Left forelimb (tissue), 1 donor: ENCODE measurements at regions not wholly inside any gene's neighbourhood (a gene's known extent, or its start where the extent isn't known, plus 50 kb on each side); places are given as distances from the start of the nearest gene placed in this dataset.

Experiments
- DNase-seq: peaks from one replicate; pipeline ENCODE4 v3.0.0-alpha.2; 2018; ENCODE audit warnings: low spot score

- DNase-seq: no peak
These were observed 444.2 kb downstream of the GRIA2 start for GRCh38 chr4:157664726-157665125.

DNA sequence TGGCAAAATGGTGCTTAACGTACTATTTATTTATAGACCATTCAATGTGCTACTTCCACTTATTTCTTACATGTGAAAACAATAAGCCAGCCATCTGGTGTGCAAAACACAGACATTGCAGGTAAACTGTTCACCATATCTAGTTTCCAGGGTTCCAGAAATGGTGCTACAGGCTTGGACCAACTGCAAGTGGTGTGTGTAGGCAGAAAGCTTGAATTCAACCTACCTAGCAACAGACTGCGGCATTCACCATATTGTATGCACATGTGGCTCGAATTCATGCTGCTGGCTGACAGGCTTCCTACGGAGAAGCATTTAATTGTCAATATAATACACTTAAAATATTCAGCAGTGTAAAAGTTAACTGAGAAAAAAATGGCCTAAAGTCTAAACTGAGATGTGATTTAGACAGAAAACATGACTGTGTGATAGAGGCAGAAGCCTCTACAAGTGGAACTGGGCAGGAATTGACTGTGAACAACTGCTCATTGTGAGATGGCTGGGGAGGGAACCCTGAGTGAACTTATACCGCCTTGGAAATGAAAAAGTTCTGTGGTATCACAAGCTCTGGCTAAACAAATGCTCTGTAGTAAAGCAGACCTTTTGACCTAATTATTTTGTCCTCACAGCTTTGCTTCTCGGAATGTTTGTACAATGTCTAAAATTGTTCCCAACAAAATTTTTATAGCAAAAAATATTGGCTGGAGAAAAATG is 434.7 kb downstream of the GRIA2 start:
- no peak for DNase-seq

DNA sequence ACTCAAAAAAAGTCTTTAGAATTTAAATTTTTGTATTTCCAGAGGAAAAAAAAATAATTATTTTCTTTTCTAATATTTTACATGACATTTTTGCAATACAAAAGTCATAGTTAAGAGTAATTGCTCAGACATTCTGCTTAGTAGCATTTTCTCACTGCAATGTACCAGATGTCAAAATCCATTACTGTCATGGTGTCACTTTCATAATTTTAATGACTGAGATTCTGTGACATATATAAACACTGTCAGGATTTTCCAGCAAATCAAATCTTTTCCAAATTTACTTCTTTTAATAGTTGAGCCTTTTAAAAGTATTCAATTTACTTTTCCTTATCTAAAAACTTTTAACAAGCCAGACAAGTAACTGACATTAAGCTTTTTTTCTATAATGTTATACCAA is 422.7 kb downstream of the GRIA2 start:
- no peak for DNase-seq

DNA sequence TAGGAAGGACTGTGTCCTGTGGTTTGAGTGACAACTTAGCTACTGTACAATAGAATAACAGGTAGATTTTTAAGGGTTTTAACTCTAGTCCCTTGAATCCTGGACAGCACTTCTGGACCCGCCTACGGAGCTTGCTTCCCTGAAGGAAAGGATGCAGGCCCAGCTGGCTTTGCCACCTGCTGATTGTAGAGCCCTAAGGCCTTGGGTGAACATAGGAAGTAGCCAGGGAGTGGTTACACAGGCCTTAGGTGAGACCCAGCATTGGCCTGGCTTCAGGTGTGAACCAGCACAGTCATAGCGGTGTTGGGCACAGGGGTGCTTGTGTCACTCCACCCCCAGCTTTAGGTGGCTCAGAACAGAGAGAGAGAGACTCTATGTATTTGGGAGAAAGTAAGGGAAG is 413.5 kb downstream of the GRIA2 start:
- DNase-seq: no peak

- DNase-seq: no peak
These were observed 396.4 kb downstream of the GRIA2 start for GRCh38 chr4:157616741-157617472.

GRCh38 chr4:157607996-157608395 is 387.5 kb downstream of the GRIA2 start:
- DNase-seq: no peak

DNA sequence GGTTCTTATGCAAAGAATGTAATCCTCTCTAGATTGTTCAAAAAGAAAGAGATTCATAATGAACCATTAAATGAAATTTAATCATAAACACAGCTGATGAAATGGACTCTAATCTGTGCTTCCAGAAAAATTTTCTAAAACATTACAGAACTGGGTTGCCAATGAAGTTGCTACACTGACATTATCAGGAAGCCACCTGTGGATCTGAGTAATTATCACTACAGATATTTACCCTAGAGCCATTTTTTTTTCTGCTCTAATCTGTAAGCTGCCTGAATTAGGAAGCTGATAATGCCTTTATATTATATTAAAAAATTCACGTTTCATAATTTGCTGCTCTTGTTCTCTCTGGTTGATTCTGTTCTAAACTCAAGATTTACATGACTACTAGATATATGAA is 380.1 kb downstream of the GRIA2 start:
- DNase-seq: no peak

DNA sequence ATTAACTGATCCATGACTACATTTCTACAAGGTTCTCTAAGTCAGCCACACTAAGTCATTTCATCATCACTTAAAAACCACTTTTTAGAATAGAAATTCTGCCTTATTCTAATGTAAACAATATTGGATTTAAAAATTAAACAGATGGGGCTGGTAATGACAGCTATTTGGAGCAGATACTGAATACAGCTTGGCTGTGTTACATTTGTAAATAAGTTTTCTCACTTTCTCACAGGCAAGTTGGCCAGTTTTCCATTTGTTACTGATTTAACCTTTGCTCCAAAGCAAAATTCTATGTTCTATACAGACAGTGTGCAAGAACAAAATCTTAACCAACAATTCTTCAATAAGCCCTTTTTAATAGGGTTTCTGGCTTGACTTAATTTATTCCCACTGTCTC is 370.7 kb downstream of the GRIA2 start:
- no peak for DNase-seq

- no peak for DNase-seq
These were observed 370.2 kb downstream of the GRIA2 start for GRCh38 chr4:157590679-157591078.

DNA sequence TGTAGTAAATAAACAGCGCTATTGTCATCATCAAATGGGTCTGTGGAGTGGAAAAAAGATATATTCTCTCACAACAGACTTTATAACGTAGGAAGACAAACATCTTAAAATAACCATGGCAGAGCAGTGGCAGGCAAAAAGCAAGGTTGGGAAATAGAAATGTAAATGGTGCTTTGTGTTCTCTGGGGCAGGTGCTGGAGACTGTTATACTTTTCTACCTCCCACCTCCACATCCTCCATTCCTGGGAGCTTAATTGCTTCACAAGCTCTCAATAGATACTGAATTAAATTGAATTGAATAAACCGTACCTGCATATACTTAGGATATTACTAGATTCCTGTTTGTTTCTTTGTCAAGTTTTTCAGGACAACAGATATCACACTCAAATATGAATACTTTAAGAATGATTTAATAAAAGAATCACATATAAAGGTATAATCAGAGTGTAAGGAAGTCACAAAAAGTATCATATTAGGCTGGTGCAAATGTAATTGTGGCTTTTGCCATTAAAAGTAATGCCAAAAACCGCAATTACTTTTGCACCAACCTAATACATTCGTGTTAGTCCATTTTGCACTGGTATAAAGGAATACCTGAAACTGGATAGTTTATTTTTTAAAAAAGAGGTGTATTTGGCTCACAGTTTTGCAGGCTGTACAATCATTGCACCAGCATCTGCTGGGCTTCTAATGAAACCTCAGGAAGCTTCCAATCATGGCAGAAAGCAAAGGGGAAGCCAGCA is 367.3 kb downstream of the GRIA2 start:
- no peak for DNase-seq

DNA sequence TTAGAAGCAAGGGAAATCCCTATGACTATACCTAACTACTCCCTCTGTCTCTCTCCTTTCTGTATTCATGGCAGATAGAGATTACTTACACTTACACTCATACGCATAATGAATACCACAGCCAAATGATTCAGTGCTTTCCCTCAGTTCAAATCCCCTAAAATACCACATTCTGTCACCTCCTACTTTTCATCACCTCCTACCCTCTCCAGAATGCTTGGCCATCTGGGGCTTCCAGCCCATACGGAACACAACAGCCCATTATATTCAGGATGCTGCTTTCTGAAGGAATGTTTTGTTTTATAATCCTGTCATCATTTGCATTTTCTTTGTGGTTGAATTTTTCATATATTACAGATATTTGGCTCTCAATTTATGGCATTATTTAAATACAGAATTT is 361.6 kb downstream of the GRIA2 start:
- DNase-seq: no peak

- DNase-seq: no peak
These were observed 356.2 kb downstream of the GRIA2 start for GRCh38 chr4:157576671-157577217.

DNA sequence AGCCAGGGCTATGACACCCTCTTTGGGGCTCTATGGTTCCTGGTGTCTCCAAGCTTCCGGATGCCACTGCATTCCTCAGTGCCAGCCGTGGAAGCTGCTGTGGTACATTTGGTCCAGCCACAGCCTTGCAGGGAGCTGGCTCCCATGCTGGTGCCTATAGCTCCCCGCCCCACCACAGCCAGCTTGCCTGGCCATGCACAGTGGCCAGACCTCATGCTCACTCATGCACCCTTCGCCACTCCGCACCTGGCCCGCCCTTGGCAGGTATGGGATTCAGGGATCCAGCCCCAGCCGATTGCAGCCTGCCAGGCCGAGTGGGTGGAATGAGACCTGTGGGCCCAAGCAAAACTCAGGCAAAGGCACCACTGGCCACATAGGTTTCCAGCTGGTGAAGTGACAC is 354.8 kb downstream of the GRIA2 start:
- no peak for DNase-seq

DNA sequence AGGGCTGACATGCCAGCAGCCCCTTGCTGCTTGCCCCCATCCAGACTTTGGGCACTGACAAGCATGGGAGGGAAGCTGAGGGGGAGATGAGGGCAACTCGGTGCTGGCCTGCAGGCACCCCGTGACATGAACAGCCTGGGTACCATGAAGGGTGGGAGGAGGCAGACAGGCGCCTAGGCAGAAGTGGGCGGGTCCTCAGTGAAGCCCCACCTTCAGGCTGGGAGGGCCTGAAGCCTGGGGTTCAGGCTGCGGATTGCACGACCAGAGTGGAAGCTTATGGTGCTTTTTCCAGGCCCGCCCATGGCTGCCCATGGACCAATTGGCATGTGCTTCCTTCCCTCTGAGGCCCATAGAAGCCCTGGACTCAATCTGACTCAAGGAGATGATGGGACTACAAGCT is 354.1 kb downstream of the GRIA2 start:
- no peak for DNase-seq

DNA sequence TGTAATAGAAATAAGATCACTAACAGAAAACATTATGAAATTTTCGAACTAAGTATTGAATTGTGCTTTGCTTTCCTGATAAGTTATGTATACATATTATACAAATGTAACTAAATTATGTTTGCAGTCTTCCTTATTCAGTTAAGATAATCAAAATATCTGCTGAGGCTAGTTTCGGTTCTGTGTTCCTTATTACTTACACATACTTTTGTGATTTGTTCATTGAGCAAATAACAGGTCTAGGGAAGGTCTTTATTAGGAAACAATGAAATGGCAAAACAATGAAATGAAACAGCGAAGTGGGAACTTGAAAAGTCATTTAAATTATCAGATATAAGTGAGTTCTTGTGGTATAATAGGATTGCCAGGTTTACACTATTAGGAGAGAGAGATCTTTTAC is 352.4 kb downstream of the GRIA2 start:
- DNase-seq: no peak

GRCh38 chr4:157572284-157572683 is 351.8 kb downstream of the GRIA2 start:
- no peak for DNase-seq

GRCh38 chr4:157564771-157565170 is 344.2 kb downstream of the GRIA2 start:
- no peak for DNase-seq

GRCh38 chr4:157564218-157564617 is 343.7 kb downstream of the GRIA2 start:
- DNase-seq: no peak

GRCh38 chr4:157558016-157558415 is 337.5 kb downstream of the GRIA2 start:
- DNase-seq: no peak

DNA sequence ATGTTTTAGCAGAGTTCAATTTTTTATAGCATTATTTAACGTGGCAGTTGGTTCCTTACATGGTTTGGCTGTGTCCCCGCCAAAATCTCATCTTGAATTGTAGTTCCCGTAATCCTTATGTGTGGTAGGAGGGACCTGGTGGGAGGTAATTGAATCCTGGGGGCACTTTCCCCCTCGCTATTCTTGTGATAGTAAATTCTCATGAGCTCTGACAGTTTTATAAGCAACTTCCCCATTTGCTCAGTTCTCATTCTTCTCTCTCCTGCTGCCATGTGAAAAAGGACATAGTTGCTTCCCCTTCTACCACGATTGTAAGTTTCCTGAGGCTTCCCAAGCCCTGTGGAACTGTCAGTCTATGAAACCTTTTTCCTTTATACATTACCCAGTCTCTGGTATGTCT is 329.5 kb downstream of the GRIA2 start:
- DNase-seq: no peak

GRCh38 chr4:157527954-157528353 is 307.4 kb downstream of the GRIA2 start:
- DNase-seq: no peak

GRCh38 chr4:157521906-157522305 is 301.4 kb downstream of the GRIA2 start:
- DNase-seq: no peak

- DNase-seq: no peak
These were observed 294.2 kb downstream of the GRIA2 start for GRCh38 chr4:157514711-157515110.
